Esophagus squamous epithelium (tissue), 5 donors: ENCODE measurements at regions not wholly inside any gene's neighbourhood (a gene's known extent, or its start where the extent isn't known, plus 50 kb on each side); places are given as distances from the start of the nearest gene placed in this dataset.
A peak's percentile ranks its signal among the peaks of the same experiment; 100 is the strongest.

Source experiments
- DNase-seq: peaks from one replicate; lab custom pipeline; 2025; lab: John Stamatoyannopoulos, UW
- H3K27ac ChIP-seq, 4 donors: fragments of 200-600 bp; sonication (generic); one replicate each; pipeline ENCODE4 v1.5.1; 2016 to 2019; ENCODE audit warnings: mild to moderate bottlenecking in 1 of 4
- H3K27me3 ChIP-seq, 4 donors: fragments of 200-600 bp; sonication (generic); 1 replicate in 3 of 4; 2 replicates in 1 of 4; pipeline versions ENCODE4 v1.5.1 to v1.6.0; 2017 to 2021; ENCODE audit warnings: antibody characterized with exemption in 1 of 4
- H3K36me3 ChIP-seq, 3 donors: fragments of 200-600 bp; sonication (generic); one replicate each; pipeline ENCODE4 v1.5.1; 2016 to 2019
- H3K4me1 ChIP-seq, 3 donors: fragments of 200-600 bp; sonication (generic); one replicate each; pipeline ENCODE4 v1.5.1; 2017 to 2019
- H3K4me3 ChIP-seq, 4 donors: fragments of 200-600 bp; sonication (generic); 1 replicate in 3 of 4; 2 replicates in 1 of 4; pipeline ENCODE4 v1.5.1; 2016 to 2019; ENCODE audit warnings: mild to moderate bottlenecking in 2 of 4, moderate library complexity in 1 of 4
- H3K9me3 ChIP-seq, 3 donors: fragments of 200-600 bp; sonication (generic); one replicate each; pipeline ENCODE4 v1.5.1; 2016 to 2019
- POLR2A ChIP-seq, 4 donors: fragments of 450-650 bp; IDR thresholded peaks; one replicate each; pipeline ENCODE4 v1.6.1; 2017; ENCODE audit warnings: antibody characterized with exemption in 4 of 4, mild to moderate bottlenecking in 4 of 4, moderate library complexity in 3 of 4
- WGBS, 2 donors: methylation state at CpG; one replicate each; pipeline ENCODE4 v1.1.5; 2018; 5-methylcytosine and 5-hydroxymethylcytosine counted together
- intact Hi-C: fragments of 100-400 bp; cut with DNase I; formaldehyde crosslinking; loops from one replicate; pipeline ENCODE4 v1.15.0; 2022
- TF ChIP-seq, protein P1 (sequence below), 6 experiments: fragments of 450-650 bp in 4 of 6; fragments of 200-600 bp in 2 of 6; sonication (generic) in 2 of 6; IDR thresholded peaks; one replicate each; pipeline ENCODE4 v1.5.1; 2016 to 2019; ENCODE audit warnings: antibody characterized with exemption in 6 of 6, mild to moderate bottlenecking in 4 of 6, moderate library complexity in 4 of 6
- donor health status: DM: yes; HTN: yes; CAD: no.

DNA sequence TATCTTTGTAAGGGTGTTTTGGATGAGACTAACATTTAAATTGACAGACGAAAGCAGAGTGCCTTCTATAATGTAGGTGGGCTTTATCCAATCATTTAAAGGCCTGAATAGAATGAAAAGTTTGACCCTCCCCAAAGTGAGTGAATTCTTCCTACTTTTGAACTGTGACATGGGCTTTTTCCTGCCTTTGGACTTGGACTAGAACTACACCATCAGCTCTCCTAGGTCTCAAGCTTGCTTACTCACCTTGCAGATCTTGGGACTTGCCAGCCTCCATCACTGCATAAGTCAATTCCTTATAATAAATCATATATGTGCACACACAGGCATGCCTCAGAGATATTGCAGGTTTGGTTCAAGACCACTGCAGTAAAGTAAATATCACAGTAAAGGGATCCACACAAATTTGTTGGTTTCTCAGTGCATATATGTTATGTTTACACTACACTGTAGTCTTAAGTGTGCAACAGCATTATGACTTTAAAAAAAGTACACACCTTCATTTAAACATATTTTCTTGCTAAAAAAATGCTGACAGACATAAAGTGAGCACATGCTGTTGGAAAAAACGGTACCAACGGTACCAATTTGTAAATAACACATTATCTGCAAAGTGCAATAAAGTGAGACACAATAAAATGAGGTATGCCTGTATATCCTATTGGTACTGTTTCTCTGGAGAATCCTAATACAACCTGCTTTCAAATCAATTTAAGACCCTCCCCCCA lies 51.6 kb upstream of the ATF3 start:
- no peaks in the 10 kb centered on the region for H3K27me3 ChIP-seq
- TF ChIP-seq POLR2A (IDR thresholded peaks at IDR 0.05) = no peak
- TF ChIP-seq, protein P1, sequence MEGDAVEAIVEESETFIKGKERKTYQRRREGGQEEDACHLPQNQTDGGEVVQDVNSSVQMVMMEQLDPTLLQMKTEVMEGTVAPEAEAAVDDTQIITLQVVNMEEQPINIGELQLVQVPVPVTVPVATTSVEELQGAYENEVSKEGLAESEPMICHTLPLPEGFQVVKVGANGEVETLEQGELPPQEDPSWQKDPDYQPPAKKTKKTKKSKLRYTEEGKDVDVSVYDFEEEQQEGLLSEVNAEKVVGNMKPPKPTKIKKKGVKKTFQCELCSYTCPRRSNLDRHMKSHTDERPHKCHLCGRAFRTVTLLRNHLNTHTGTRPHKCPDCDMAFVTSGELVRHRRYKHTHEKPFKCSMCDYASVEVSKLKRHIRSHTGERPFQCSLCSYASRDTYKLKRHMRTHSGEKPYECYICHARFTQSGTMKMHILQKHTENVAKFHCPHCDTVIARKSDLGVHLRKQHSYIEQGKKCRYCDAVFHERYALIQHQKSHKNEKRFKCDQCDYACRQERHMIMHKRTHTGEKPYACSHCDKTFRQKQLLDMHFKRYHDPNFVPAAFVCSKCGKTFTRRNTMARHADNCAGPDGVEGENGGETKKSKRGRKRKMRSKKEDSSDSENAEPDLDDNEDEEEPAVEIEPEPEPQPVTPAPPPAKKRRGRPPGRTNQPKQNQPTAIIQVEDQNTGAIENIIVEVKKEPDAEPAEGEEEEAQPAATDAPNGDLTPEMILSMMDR (IDR thresholded peaks at IDR 0.05) = no peak
- no peak overlapping the region for H3K27ac ChIP-seq
- H3K36me3 ChIP-seq = no peaks in the 10 kb centered on the region
- WGBS, 2 donors = 90 to 94% methylated on average over 3 of the region's 3 CpGs
- H3K9me3 ChIP-seq = no peaks in the 10 kb centered on the region
- no peak overlapping the region for H3K4me3 ChIP-seq
- no peak for DNase-seq
- intact Hi-C loops = no loop called here
- peaks cover 6 to 27% (median 7%) of the 10 kb centered on the region in 3 donors for H3K4me1 ChIP-seq

GRCh38 chr1:212557739-212558692 lies 50.5 kb upstream of the ATF3 start:
- Histone ChIP-seq H3K9me3 (peaks cover 0 to 4% (median 0%) of the 10 kb centered on the region in 3 donors), H3K27me3 (no peaks in the 10 kb centered on the region), H3K4me3 (peak overlapping the region; percentile 57 to 88 (median 76)), H3K36me3 (no peaks in the 10 kb centered on the region), H3K27ac (peak overlapping the region; percentile 93 to 96 (median 94)), H3K4me1 (peaks cover 6 to 27% (median 7%) of the 10 kb centered on the region in 3 donors)
- DNase-seq = no peak
- intact Hi-C loops = no loop called here
- no peak for TF ChIP-seq POLR2A (IDR thresholded peaks at IDR 0.05)
- TF ChIP-seq, protein P1 (IDR thresholded peaks at IDR 0.05) = peak in 1 of 6 experiments; percentile 32
- 33 to 63% methylated on average over 13 to 19 of the region's 47 CpGs for WGBS, 2 donors

DNA sequence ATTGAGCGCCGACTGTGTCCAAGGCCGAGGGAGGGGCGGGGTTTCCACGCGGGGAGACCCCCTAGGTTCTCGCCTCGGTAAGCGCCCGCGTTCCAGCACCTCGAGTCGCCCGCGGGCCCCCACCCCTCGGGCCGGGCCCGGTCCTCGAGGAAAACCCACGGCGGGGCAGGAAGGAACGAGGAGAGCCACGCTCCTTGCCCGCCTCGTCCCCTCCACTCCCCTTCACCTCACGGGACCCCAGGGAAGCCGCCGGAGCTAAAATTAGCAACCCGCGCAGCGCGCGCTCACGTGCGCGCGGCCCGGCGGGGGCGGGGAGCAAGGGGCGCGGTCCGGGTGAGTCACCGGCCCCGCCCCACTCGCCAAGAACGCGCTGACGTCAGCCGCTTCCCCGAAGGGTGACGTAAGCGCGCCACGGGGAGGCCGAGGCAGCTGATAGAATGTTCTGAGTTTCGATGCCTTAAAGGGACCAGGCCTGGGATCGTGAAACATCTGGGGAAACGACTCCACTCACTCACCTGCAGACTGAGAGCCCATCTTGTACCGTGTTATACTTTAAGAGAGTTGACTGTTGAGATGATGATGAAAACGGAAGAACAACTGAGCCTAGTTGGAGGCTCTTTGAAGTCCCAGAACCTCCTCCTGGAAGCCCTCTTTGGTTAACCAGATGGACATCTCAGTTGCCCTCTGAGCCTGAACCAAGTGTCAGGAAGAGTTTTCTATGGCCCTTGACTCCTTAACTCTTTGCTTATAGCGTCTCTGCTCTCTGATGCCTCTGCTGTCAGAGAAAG lies 49.7 kb upstream of the ATF3 start:
- Histone ChIP-seq H3K4me1 (peaks cover 6 to 27% (median 7%) of the 10 kb centered on the region in 3 donors), H3K36me3 (no peaks in the 10 kb centered on the region), H3K4me3 (peak overlapping the region; percentile 57 to 88 (median 76)), H3K27ac (peak overlapping the region; percentile 93 to 96 (median 94)), H3K9me3 (peaks cover 0 to 6% (median 0%) of the 10 kb centered on the region in 3 donors), H3K27me3 (no peaks in the 10 kb centered on the region)
- TF ChIP-seq POLR2A (IDR thresholded peaks at IDR 0.05) = peak in 3 of 4 donors; percentile 54 to 93 (median 59)
- TF ChIP-seq, protein P1 (IDR thresholded peaks at IDR 0.05) = no peak
- peak; percentile 59 for DNase-seq
- intact Hi-C loops = no loop called here
- WGBS, 2 donors = 32 to 54% methylated on average over 2 to 3 of the region's 62 CpGs
